HTR-8/SVneo (cell line): ENCODE measurements at regions not wholly inside any gene's neighbourhood (a gene's known extent, or its start where the extent isn't known, plus 50 kb on each side); places are given as distances from the start of the nearest gene placed in this dataset.
"Not testable (repeated sequence)": the region's sequence is repeated elsewhere in the genome, so short reads cannot be mapped to it uniquely, and the experiment has no call there.

Source experiments
- DNase-seq: peaks from one replicate; pipeline ENCODE4 v3.0.0; 2011; ENCODE audit warnings: low spot score, mixed read lengths; ENCODE audit not compliant: insufficient read length
- FAIRE-seq: peaks from 2 replicates; lab custom pipeline; 2011; peaks lifted over from hg19 to GRCh38; lab: Jason Lieb, UNC

DNA sequence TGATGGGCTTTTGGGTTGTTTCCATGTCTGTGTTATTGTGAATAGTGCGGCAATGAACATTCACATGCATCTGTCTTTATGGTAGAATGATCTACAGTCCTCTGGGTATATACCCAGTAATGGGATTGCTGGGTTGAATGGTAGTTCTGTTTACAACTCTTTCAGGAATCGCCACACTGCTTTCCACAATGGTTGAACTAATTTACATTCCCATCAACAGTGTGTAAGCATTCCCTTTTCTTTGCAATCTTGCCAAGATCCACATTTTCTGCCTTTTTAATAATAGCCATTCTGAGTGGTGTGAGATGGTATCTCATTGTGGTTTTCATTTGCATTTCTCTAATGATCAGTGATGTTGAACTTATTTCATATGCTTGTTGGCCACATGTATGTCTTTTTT is 756.5 kb downstream of the DIAPH3 start:
- FAIRE-seq, DNase-seq: not testable (repeated sequence)

DNA sequence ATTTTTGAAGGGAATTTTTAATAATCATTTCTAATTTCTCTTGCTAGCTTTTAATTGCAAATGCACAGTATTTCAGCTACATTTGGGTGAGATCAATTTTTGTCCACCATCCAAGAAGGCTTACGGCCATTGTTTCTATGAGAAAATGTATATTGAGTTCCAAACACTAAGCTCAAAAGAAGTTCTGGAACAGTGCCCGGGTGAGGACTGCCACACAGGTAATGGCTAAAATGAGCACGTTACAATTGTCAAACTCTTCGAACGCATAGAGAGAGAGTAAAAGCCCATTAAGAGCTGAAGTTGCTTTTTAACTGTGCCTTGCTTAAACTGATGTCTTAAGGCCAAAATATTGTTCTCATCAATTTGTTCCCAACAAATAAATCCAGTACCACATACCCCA is 755.0 kb downstream of the DIAPH3 start:
- DNase-seq: no peak
- no peak for FAIRE-seq

DNA sequence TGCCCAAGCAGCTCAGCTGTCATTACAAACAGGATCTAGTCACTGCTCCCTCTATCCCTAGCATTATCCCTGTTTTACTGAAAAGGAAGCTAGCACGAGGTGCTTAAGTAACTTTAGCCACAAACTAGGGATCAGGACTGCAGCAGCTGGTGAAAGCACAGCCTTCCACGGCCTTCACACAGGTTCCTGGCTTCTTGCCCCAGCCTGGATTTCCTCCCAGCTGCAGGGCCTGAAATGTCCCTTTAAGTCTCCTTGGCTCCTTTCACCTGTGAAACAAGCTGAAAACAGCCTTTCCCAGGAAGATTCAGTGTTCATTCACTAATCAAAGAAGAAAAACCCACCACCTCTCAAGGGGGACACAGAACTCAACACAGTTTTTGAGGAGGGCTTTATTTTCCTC is 754.5 kb downstream of the DIAPH3 start:
- no peak for DNase-seq
- FAIRE-seq: no peak

DNA sequence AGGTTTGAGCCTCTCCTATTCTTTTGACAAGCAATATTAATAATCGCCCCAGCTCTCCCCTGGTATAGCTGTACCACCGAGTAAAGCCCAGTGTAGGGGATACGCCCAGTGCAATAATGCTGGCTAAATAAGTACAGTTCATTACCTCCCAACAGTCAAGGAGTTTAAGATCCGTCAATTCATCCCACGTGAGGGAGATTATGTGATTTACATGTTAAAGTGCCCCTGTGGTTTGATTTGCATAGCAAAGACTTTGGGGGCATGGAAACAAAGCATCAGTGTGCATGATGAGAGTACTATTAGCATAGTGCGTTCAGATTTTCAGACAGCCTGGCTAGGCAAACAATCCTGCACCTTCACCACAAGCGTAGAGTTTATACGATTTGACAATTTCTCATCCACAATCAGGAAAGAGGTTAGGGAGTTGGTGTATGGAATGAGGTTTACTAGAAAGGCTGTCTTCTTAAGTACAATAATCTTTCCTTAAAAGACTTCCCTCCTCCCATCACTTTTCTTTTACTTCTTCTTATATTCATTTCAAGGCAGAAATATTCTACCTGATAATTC is 754.0 kb downstream of the DIAPH3 start:
- DNase-seq: no peak
- no peak for FAIRE-seq

DNA sequence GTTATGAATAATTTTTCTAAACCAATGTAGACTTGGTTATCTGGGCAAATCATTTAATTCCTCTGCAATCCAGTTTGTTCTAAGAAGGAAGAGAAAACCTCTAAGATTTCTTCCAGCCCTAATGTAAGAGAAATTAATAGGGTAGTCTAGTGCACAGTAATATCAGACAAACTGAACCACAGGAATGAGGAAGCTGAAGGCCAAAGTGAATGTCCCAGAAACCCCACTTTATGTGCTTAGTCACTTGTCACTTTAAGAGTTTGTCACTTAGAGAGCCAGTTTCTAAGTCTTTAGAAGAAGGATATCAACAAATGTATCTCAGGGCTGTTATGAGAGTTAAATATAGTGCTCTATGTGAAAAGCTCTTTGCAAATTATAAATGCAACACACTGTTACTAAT is 750.6 kb downstream of the DIAPH3 start:
- FAIRE-seq (no peak), DNase-seq (no peak)

DNA sequence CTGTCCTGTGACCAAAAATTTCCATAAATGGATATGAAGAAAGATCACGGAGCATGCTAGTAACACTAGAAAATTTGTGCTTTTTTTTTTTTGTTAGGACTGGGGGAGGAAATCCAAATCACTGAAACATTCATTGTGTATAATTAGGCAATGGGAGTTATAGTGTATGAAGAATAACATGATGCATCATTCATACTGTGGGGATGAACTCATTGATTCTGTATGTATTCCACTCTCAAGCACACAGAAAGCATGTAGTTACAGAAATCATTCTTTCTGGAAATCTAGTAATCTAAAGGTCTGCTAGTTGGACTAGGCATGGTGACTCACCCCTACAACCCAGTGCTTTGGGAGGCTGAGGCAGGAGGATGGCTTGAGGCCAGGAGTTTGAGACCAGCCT is 749.7 kb downstream of the DIAPH3 start:
- FAIRE-seq (no peak), DNase-seq (no peak)

DNA sequence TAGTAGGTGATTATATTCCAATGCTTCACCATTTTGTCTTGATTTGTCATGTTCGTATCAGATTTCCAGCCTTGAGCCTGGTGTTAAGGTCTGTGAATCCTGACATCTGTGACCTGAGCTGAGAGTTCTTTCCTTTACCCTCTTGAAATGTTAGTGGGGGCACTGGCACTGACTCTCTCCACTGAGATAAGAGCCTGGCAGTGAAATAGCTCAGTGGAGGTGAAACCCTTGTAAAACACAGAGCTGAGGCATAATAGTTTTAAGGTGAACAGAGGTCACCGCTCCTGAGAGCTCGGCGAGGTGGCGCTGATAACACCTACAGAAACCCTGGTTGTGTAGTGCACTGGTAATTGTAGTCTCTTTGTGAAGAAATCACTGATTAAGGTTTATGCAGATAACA is 748.2 kb downstream of the DIAPH3 start:
- no peak for FAIRE-seq

DNA sequence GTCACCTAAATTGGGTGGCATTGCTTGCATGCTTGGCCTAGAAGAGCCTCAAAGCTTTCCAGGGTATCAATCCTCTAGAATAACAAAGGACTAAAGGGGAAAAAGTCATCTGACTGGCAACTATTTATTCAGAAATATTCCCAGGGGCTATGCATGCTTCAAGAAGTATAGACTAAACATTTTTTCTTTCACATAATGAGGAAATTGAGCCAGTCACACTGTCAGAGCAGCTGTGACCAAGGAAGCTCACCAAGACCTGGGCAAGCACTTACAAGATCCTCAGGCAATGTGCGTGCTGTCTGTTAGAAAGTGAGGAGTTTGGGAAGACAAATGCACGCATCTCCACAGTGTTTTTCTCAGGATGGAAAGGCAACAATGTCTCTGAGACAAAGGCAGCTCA is 747.2 kb downstream of the DIAPH3 start:
- no peak for FAIRE-seq
- DNase-seq: no peak

More for the DNA sequence above, 748.2 kb downstream of the DIAPH3 start:
- DNase-seq: no peak

DNA sequence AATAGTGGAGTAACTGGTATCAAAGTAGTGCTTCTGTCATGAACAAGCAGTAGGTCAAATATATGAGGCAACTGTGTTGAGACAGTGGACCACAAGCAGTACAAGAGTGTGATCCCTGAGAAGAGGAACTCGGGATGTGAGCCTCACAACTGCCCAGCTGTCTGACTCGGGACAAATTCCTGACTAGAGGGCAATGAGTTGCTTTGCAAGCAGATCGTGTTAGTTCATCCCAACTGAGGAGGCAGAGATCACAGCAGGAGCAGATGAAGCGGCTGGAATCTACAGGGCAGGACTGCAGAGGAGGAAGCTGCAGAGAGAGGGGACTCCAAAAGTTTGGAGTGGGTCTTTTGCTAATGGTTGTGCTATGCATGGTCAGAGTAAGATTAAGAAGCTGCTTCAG is 741.1 kb downstream of the DIAPH3 start:
- FAIRE-seq (no peak), DNase-seq (no peak)

DNA sequence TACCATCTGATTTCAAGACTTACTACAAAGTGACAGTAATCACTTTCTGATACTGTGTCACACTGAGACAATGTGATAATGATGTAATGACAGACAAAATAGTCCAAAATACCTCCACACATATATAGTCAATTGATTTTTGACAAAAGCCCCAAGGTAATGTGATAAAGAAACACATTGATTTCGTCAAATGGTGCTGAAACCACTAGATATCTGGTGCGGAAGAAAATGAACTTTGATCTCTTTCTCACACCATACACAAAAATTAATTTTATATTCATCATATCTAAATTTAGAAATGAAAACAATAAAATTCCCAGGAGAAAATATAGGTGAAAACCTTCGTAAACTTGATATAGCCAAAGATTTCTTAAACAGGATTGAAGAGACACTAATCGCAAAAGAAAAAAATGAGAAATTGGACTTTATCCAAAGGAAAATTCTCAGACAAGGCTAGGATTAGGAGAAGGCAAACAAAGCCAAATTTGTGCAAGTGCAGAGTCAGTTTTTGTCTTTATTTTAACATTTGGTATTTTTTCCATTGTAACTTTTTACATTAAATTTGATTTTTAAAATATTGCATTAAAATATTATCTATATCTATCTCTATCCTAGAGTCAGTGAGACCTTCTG is 739.9 kb downstream of the DIAPH3 start:
- FAIRE-seq: no peak
- no peak for DNase-seq

DNA sequence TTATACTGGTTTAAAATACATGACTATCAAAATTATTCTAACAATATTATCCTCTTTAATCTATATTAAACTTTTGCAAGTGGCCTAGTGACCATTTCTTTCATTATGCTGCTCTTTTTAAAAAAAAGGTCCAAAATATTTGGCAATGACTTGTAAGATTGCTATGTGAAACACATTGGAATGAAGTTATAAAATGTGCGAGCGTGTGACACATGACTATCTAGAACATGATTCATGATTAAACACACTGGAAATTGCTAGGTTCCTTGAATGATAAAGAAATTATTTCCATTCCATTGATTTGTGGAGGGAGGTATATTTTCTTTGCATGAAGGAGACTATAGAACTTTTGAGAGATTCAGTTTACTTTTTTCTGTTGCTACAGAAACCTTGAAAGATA is 739.1 kb downstream of the DIAPH3 start:
- DNase-seq (no peak), FAIRE-seq (no peak)

DNA sequence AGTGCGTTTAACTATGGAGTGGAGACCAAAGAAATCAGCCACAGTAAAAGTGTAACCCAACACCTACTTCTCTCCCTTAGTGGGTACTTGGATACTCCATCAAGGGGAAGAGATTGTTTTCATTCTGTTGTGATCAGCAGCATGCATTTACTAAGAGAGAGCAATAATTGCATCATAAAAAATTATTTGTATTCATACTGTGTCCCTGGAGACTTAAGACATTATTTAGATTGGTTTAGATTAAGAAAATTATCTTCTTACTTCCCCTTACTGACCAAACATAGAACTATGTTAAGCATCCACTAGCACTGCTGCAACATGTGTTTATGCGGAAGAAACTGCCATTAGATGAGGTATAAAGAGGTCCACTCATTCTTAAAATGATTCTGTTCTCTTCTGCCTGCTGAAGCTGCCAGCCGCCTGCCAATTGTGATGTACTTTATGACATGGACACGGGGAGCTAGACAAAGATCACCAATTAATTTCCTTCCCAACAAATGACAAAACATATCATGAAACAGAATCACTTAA is 738.5 kb downstream of the DIAPH3 start:
- DNase-seq: no peak

DNA sequence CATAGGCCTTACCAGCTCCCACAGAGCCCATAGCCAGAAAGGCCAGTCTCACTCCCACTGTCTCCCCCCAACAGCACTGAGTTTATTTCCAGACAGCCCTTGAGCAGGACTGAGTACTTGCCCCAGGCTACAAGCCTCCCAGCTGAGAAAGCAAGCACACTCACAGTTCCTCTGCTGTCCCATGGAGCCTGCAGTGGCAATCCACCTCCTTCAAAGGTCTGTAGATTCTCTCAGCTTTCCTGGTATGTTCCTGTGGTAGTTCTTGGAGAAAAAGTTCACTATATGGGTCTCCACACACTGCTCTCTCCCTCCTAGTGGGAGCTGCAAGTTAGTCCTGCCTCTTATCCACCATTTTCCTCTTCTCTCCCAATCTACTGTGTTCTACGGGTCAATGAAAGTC is 728.7 kb downstream of the DIAPH3 start:
- FAIRE-seq: no peak
- DNase-seq: no peak

More for the DNA sequence above, 738.5 kb downstream of the DIAPH3 start:
- FAIRE-seq: no peak

DNA sequence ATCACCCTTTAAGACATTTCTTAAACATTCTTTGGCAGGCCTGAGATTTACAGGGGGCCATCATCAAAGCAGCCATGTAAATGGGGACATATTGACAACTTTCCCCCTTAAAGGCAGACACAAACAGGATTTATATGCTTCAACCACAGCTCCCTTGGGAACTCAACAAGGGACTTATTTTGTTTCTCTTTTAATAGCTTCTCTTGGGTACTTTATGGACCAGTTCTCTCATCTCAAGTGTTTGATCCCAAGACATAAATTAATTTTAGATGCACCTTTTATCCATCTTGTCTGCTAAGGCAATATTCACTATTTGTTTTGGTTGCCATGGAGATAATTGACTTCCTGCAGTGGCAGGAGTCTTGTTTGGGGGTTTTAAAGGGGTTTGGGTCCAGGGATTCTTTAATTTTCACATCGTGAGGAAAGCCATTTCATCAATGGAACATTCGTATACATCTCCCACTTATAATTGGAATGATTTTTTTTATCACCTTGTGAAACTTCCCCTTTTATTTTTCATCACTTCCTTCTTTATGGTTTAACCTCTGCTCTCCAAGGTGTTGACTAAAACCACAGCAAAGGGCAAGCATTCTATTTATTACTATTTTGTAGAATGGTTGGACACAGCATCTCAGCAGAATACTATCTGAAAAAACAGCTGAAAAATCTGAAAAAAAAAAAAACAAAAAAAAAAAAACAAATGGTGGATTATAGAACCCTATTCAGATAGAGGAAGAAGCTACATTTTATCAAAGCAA is 726.0 kb downstream of the DIAPH3 start:
- DNase-seq: no peak
- no peak for FAIRE-seq

DNA sequence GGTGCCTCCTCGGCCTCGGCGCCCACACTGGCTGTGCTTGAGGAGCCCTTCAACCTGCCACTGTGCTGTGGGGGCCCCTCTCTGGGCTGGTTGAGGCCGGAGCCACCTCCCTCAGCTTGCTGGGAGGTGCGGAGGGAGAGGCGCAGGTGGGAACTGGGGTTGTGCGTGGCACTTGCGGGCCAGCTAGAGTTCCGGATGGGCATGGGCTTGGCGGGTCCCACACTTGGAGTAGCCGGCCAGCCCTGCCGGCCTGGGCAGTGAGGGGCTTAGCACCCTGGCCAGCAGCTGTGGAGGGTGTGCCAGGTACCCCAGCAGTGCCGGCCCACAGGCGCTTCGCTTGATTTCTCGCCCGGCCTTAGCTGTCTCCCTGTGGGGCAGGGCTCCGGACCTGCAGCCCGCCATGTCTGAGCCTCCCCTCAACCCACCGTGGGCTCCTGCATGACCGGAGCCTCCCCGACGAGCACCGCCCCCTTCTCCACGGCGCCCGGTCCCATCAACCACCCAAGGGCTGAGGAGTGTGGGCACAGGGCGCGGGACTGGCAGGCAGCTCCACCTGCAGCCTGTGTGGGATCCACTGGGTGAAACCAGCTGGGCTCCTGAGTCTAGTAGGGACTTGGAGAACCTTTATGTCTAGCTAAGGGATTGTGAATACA is 723.8 kb downstream of the DIAPH3 start:
- FAIRE-seq (no peak), DNase-seq (no peak)

DNA sequence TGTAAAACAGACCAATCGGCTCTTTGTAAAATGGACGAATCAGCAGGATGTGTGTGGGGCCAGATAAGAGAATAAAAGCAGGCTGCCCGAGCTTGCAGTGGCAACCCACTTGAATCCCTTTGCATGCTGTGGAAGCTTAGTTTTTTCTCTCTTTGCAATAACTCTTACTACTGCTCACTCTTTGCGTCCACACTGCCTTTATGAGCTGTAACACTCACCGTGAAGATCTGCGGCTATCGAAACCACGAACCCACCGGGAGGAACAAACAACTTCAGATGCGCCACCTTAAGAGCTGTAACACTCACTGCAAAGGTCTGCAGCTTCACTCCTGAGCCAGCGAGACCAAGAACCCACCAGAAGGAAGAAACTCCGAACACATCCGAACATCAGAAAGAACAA is 722.7 kb downstream of the DIAPH3 start:
- FAIRE-seq, DNase-seq: not testable (repeated sequence)

DNA sequence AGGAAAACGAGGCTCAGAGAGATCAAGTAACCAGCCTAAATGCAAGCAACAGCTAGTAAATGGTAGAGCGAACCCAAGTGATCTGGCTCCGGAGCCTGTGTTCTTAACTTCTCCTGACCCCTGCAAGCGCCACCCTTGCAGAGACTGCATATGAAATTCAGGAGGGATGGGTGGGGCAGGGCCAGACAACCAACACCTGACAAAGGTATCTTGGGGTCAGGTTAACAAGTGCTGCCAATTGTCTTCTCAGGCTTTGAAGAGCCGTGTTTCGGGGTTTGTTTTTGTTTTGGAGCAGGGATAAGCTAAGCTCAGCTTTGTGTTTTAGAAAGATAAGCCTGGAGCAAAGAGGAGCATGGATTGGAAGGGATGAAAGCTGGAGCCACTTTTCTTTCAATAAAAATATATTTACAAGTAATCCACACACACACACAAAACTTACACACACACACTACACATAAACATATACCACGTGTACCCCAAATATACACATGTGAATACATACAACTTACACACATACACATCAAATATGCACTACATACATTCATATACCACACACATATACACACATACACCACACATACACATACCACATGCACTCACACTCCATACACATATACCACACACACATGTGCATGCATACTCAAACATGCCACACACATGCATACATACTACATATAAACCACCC is 722.0 kb downstream of the DIAPH3 start:
- DNase-seq: no peak
- no peak for FAIRE-seq

DNA sequence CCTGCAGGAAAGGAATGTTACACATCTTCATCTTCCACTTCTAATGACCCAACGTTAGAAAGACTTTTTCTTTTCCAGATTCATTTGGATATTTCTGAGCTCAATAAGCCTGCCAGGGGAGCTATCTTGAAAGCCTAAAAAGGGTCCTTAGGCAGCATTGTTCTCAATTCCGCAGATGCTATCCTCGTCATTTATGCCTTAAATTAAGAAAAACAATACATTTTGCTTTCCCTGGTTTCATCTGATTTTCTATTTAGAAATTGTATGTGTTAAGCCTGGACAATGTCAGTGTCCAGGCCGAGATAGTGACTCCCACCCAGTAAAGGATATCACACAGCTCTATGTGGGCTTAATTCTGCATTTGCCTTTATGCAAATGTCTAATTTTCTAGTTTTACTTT is 721.3 kb downstream of the DIAPH3 start:
- no peak for DNase-seq
- FAIRE-seq: no peak

DNA sequence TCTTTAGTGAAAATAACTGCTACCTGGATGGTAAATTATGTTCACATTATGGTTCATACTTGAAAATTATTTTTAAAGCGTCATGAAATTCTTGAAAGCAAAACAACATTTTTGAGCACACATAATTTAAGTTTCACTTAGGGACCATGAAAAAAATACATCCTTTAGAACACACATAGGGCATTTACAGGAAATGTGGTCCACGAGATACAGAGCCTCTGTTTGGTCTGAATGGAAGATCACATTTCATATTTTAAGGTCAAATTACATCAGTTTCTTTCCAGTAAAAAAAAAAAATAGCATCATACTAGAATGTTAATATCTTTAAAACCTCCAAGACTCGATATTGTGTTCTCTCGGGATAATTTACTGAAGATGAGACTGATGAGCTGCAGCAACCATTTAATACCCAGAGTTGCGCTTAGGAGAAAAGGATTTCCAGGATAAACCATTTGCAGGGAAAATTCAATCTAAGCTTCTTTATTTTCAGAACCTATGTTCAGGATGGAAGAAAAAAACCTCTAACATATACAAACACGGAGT is 720.7 kb downstream of the DIAPH3 start:
- DNase-seq (no peak), FAIRE-seq (no peak)

DNA sequence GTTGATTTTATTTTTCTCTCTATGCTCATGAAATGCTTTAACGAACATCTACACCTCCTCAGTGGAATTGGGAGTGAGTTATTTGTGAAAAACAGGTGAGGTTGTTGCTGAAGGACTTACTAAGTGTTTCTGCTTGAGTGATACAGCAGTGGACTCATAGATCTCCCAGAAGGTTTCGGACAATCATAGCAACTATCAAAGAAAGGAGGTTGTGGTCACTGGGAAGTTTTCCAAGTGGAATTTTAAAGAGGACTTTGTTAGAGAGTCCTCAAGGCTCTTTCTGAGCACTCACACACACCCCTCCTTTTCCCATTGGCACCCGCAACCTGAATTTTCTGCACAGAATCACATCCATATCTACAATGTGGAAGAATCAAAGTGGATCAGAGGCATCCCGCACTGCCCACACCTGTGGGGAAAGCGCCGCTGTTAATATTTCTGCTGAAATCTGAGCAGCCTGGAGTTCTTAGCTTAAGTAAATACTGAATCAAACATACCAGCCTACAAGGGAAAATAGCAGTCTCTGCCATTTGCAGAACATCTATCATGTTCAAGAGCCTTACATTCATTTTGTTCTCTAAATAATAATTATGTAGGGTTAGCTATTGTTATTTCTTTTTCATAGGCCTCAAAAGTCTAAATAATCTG is 719.4 kb downstream of the DIAPH3 start:
- no peak for FAIRE-seq
- DNase-seq: no peak
